GM18867 (cell line): ENCODE measurements at regions not wholly inside any gene's neighbourhood (a gene's known extent, or its start where the extent isn't known, plus 50 kb on each side); places are given as distances from the start of the nearest gene placed in this dataset.
"Not testable (repeated sequence)": the region's sequence is repeated elsewhere in the genome, so short reads cannot be mapped to it uniquely, and the experiment has no call there.

ENCODE experiments used
- ATAC-seq: cut with Tn5 transposase; IDR thresholded peaks from one replicate; pipeline ENCODE4 v1.9.1; 2021; ENCODE audit warnings: mild to moderate bottlenecking, moderate library complexity; ENCODE audit not compliant: unreplicated experiment

DNA sequence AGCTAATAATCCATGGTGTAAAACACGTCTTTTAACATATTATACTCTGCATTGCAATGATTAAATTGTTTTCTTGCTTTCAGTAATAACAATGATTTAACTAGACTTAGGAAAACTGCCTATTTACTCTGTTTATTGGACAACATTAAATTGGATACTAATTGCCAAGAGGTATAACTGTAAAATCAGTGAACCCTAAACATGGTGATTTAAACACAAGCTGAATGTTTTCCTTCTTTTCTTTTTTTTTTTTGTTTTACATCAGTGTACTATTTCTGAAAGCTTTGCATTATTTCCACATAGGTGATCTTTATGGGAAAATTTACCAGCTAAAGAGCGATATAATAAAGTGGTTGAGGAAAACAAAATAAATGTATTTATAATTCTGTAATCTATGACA lies 276.7 kb downstream of the PCDH7 start:
- ATAC-seq, result no peak

DNA sequence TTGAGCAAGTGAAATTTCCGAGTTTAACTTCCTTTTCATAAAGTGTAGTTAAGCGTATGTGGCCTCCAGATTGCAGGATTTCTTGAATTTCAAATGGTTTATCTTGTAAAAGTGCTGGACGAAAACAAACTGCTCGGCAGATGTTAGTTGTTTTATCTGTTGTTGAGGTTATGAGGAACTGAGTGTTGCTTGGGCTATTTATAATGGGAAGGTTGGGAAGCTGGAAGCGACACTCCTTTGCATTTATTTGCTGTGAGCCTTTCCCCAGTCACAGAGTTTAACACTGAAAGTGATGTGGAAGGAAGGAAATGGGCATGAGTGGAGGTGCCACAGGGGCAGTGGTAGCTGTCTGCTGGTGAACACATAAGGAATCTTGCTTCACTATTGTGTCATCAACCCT lies 284.9 kb downstream of the PCDH7 start:
- no peak for ATAC-seq

DNA sequence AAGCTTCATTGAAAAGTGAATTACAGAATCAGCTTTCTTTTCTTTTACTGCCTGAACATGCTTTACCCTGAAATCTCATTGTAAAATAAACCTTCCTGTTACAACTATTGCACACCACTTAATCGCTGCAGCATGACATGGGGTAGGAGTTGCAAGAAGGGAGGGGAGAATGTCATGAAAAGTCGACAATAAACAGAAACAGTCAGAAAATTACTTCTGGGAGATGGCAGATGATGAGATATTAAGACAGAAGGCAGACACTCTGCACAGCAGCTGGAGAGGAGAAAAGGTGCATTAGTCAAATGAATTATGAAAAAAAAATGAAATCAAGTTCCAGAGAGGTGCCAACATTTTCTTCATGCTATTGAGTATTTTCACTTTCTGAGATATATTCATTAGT lies 287.7 kb downstream of the PCDH7 start:
- ATAC-seq, result no peak

DNA sequence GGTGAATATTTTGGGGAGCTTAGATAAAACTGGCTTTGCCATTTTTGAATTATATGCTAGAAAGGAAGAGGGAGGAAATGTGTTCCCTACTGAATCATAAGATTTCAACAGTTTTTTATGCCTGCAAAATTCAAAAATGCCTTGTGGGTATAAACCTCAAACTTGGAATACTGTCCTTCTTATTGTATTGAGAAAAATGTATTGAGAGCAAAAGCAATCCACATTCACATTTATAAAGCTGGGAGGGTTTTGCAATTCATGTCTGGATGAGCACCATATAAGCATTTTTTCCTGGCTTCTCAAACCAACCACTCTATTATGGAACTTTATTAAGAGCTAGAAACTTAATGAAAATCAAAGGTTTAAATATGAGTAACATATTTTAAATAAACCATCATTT lies 289.8 kb downstream of the PCDH7 start:
- no peak for ATAC-seq

DNA sequence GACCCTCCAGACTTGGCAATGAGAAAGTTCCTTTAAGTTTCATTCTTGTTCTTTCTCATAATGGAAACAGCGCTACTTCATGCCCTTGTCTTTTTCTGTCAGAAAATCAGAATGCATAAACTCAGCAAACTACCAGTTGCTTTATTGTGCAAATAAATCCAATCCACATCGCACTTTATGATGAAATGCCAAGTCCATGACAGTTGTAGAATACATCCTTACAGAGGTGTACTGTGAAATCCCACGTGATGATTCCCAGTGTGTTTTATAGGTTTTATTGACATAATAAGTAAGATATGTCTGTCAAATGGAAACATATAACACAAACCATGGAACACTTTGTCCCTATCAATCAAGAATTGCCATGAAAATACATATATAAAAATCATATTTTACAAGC lies 295.0 kb downstream of the PCDH7 start:
- no peak for ATAC-seq

DNA sequence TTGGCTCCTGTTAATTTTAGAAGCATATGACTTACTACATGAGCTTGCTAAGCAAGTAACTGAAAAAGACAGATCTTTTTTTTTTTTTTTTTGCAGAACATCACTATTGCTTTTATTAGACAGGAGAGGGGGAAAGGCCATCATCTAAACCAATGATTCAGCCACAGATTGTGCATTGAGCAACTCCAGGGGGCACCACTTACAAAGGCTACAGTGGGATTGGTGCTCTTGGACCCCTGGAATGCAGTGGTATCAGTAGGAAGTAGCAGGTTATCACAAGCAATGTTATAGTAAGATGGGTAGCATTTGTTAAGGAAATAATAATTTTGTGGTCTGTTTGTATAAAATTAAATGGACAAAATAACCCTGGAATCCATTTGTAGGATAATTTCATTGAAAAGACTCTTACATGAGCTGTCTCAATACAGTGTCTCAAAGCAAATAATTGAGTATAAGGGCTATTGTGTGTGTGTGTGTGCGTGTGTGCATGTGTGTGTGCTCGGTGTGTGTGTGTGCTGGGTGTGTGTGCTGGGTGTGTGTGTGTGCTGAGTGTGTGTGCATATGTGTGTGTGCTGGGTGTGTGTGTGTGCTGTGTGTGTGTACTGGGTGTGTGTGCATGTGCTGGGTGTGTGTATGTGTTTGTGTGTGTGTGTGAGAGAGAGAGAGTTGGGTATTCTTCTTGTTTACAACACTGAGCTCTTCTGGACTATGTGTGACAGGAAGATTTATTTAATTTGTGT lies 296.3 kb downstream of the PCDH7 start:
- no peak for ATAC-seq

DNA sequence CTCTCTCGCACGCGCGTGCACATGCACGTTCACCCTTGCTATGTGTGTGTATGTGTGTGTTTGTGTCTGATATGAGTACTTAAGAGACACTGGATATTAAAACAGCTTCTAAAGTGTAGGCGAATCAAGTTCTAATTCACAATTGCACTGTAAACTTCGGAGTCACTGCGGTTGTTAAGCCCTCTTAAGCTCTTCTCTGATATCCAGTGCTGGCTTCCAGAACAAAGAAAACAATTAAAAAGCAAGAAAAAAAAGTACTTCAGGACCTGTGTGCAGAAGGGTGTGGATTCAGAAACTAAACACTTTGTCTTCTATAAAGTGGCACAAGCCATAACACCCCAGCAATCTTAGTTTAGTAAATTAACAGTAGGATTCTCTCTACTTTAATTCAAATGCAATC lies 300.2 kb downstream of the PCDH7 start:
- no peak for ATAC-seq

DNA sequence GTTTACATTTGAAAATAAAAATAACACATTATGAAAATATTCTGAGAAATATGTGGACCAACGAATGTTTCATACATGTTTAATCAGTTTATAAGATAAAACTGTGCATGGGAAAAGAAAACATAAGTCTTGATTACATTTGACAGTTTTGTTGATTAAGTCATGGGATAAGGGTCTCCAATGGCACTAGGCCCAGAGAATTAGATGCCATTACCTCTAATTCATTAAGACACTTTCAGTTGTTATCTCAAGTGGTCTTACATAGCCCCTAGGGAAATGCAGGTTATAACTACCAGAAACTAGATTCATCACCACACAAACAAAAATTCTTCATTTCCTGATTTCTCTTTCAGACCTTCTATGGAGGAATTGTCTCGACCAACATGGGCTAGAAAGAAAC lies 300.8 kb downstream of the PCDH7 start:
- no peak for ATAC-seq

DNA sequence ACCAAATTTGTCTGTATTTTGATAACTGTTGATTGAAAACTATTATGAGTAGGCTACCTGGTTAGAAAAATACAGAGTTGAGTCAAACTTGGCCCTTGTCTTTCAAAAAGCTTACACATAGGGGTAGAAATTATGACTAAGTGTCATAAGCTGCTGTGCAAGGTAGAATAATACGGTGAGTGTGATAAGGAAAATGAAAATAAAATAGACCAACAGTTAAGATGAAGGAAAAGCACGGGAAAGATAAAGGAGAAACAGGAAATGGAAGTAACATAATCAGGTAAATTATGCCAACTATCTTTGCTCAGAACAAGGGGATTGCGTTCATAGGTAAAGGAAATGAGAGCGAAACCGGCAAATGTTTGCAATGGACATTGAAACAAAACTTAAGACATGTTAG lies 302.5 kb downstream of the PCDH7 start:
- no peak for ATAC-seq

DNA sequence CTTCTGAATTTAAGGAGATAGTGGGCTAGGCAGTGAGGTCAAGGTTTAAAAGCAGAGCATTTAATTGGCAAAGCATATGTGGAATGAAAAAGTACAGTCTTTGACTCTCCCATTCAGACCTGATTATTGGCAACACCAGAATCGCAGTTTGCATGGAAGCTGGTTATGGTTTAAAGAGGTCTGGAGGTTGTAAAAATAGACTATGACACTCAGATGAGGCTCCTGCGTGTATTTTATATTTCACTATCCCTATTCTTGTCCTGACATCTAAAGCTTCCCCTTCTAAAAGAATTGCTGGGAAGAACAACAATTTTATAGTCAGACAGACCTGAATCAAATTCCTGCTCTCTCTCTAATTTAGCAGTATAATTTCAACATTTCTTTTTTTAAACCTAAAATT lies 302.9 kb downstream of the PCDH7 start:
- ATAC-seq, result no peak

DNA sequence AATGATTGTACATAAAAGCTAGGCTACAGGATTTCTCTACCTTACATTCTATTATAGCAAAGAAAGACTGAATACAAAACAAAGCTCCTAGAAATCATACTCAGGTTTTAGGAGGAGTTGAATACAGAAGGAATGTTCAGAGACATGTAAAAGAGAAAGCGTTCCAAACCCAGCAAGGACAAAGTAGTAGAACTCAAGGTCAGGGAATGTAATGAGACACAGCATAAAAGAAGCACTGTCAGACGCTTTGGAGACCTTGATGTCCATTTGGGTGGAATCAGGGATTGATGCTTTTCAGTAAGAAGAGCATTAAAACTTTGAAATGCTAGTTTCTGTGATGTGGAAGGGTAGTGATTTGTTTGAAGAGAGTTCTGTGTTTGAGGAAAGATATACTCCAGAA lies 303.6 kb downstream of the PCDH7 start:
- ATAC-seq, result no peak

DNA sequence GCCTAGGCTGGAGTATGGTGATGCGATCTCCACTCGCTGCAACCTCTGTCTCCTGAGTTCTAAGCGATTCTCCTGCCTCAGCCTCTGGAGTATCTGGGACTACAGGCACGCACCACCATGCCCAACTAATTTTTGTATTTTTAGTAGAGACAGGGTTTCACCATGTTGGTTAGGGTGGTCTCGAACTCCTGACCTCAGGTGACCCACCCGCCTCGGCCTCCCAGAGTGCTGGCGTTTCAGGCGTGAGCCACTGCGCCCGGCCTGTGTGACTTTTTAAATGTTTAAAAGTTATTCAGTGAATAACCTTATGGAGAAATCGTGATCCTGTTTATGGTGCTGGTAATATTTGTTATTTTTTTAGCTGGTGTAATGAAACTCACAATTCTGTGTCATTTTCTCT lies 304.6 kb downstream of the PCDH7 start:
- not testable (repeated sequence) for ATAC-seq

DNA sequence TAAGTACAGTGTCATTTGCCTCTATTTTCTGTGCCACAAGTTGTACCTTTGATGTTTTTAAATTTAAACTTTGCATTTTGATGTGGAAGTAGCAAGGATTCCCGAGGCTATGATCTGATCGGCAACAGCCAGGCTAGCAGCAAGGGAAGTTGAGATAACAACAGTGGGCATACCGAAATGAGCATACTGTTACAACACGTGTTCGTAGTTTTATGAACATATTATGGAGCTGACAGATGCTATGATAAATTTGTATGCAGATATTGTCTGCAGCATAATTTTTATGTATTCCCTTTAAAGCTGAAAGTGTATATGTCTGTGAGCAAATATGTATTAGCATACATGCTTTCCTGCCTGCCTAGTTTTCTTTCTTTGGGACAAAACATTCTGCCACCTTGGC lies 306.1 kb downstream of the PCDH7 start:
- no peak for ATAC-seq

DNA sequence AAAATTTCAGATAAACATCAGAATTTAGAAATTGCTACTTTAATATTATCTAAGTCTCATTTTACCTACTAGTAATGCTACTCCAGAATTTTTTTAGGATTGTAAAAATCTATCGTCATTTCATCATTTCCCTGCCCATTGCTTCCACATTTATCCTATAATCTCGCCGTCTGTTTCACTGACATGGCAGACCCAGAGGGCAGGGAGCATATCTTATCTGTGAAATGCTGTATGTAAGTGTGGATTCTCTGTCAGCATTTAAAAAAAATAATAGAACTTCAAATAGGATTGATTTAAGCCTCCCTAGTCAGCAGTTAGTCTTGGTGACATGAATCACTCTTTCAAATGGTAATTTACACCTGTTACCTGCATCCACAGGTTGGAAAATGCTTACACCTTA lies 314.4 kb downstream of the PCDH7 start:
- ATAC-seq, result no peak

DNA sequence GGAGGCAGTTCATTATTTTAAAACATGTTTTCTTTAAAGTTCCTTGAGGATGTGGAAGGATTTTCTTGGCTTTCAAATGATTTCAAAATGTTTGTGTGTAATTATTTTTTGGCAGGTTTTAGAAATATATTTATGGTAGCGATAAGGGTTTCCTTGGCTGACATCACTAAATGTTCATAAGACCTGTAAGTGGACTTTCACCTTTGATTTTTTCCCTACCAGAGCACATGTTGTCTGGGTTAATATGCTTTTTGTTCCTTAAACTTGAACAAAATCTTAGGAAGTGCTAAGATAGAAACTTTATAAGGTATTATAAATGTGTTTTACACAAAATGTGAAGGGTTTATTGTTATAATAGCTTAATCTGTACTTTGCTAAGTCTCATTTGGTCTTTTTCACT lies 315.6 kb downstream of the PCDH7 start:
- no peak for ATAC-seq

DNA sequence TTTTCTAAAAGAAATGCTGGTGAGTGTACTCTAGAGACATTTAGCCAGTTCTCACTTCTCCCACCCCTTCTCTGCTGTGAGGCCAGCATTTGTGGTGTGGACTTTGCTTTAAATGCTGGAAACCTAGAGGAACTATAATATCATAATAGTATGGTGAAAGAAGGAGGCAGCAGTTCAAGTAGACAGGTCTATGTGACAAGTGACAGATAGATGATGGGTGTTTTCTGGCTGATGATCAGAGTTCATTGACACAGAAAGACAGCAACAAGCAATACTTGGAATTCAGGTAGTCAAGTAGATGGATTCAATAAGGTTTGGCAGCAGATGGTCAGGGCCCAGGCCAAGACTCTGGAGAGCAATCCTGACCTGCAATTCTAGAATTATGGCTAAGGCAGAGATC lies 317.5 kb downstream of the PCDH7 start:
- no peak for ATAC-seq

DNA sequence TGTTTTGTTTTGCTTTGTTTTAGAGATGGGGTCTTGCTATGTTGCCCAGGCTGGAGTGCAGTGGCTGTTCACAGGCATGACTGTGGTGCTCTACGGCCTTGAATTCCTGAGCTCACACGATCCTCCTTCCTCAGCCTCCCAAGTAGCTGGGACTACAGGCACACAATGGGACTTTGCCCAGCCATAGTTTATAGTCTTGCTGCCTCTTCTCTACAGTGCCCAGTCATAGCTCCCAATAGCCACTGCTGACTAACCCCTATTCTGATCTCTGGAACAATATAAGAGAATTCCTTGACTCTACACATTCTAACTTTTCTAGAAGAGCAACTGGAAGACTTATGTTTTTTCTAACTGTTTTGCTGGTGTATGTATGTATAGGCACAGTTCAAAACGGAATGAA lies 319.2 kb downstream of the PCDH7 start:
- no peak for ATAC-seq

DNA sequence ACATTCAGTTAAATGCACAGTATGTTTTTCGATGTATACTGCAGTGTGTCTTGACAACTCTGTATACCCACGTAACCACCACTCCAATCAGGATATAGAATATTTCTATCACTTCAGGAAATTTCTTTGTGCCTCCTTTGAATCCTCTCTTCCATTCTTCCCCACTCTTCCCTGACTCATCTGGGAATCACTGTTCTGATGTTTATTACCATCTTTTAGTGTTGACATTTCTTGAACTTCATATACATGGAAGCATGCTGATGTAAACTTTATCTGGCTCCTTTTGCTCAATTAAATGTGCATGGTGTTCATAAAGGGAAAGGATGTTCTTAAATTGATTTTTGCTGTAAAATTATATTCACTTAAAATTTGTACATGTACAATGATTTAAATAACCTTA lies 319.9 kb downstream of the PCDH7 start:
- ATAC-seq, result no peak

DNA sequence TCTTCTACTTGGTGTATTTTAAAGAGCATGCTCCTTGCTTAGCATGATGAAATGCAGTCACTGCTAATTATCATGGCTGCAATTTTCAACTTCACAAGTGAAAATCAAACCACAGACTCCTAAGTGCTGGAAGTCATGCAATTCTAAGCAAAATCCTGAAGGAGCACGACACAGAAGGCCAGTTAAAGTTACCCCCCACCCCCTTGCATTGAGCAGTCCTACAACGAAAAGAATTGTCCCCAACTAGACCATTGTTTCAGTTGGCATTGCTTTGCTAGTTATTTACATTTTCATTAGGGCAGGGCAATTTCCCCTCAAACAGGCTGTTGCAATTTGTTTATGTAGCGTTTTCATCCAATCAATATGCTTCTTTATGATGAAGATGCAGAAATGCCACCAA lies 321.2 kb downstream of the PCDH7 start:
- ATAC-seq, result no peak

DNA sequence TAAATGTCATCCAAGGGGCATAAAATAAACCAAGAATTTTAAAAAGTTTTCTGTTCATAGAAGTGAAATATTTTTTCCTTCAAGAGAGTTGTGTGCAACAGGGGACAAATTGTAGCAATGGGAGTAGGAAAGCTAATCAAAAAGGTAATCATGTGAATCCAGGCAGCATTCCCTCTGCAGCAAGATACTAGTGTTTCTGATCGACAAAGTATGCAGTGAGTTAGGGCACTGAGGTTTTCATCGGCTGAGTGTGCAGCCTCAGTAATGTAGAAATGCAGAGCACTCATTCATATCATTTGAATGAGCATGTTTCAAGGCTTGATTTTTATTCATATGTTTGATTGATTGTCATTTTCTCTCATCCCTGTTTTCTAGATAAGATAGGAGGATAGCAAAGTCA lies 321.7 kb downstream of the PCDH7 start:
- ATAC-seq, result no peak

DNA sequence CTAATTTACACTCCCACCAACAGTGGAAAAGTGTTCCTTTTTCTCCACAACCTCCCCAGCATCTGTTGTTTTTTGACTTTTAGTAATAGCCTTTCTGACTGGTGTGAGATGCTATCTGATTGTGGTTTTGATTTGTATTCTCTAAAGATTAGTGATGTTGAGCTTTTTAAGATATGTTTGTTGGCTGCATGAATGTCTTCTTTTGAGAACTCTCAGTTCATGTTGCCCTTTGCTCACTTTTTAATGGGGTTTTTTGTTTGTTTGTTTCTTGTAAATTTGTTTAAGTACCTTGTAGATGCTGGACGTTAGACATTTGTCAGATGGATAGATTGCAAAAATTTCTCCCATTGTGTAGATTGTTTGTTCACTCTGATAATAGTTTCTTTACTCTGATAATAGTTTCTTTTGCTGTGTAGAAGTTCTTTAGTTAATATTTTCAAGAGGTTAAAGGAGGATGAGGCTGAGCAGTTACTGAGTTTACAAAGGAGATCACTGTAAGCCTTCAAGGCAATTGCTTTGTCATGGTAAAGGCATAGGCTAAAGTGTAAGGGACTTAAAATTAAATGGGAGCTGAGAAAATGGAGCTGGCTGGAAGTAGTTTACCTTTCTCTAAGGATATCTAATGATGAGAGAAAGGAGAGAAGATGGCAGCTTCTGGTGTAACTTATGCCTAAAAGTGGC lies 323.4 kb downstream of the PCDH7 start:
- no peak for ATAC-seq

DNA sequence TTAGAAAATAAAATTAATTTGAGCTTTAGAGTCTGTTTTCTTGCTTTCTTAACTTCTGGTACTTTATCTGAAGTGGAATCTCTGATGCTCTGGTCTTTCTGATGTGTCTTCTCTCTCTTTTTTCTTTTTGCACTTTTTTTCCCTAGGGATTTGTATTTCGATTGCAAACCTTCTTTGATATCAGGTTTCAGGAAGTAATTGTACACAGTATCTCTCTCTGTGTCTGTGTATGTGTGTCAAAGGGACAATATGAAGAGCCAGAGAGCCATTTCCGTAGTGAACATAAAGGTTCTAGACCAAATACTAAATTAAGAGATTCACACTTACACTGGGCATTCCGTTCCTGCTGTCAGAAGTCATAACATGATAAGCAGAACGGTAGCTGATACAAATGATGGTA lies 325.0 kb downstream of the PCDH7 start:
- no peak for ATAC-seq
